H9 (cell line): ENCODE measurements at regions not wholly inside any gene's neighbourhood (a gene's known extent, or its start where the extent isn't known, plus 50 kb on each side); places are given as distances from the start of the nearest gene placed in this dataset.

Experiments
- DNase-seq: peaks from one replicate; pipeline ENCODE4 v3.0.0-alpha.2; 2017
- H2AFZ ChIP-seq: one replicate; pipeline ENCODE4 v1.6.1; 2013; ENCODE audit warnings: mild to moderate bottlenecking, low read length, control low read depth, moderate library complexity
- H2AK5ac ChIP-seq: 2 replicates; pipeline ENCODE4 v1.6.1; 2013; ENCODE audit warnings: low read length, control low read depth, mixed read lengths; ENCODE audit not compliant: insufficient read length
- H2BK120ac ChIP-seq: one replicate; pipeline ENCODE4 v1.6.1; 2013; ENCODE audit warnings: low read depth, mild to moderate bottlenecking, low read length, control low read depth, inconsistent platforms; ENCODE audit not compliant: poor library complexity, severe bottlenecking
- H2BK12ac ChIP-seq: 2 replicates; pipeline ENCODE4 v1.6.1; 2013; ENCODE audit warnings: low read length, control low read depth, mixed read lengths, low read depth; ENCODE audit not compliant: insufficient read length
- H2BK15ac ChIP-seq: 2 replicates; pipeline ENCODE4 v1.6.1; 2013; ENCODE audit warnings: low read depth, low read length, control low read depth
- H2BK20ac ChIP-seq: one replicate; pipeline ENCODE4 v1.6.1; 2013; ENCODE audit warnings: low read depth, mild to moderate bottlenecking, low read length, control low read depth, inconsistent platforms; ENCODE audit not compliant: poor library complexity, severe bottlenecking
- H2BK5ac ChIP-seq: 2 replicates; pipeline ENCODE4 v1.6.1; 2013; ENCODE audit warnings: low read length, control low read depth, mixed read lengths; ENCODE audit not compliant: insufficient read length
- H3K14ac ChIP-seq: 2 replicates; pipeline ENCODE4 v1.6.1; 2013; ENCODE audit warnings: low read length, control low read depth; ENCODE audit not compliant: insufficient read depth
- H3K18ac ChIP-seq: 2 replicates; pipeline ENCODE4 v1.6.1; 2013; ENCODE audit warnings: low read depth, mild to moderate bottlenecking, mixed read lengths, low read length, control low read depth; ENCODE audit not compliant: insufficient read length
- H3K23ac ChIP-seq: 2 replicates; pipeline ENCODE4 v1.6.1; 2013; ENCODE audit warnings: low read length, control low read depth, mixed read lengths, low read depth; ENCODE audit not compliant: insufficient read length
- H3K23me2 ChIP-seq: 2 replicates; pipeline ENCODE4 v1.6.1; 2013; ENCODE audit warnings: low read depth, mild to moderate bottlenecking, mixed read lengths, low read length, control low read depth; ENCODE audit not compliant: insufficient read length, poor library complexity, severe bottlenecking
- H3K27ac ChIP-seq: 2 replicates; pipeline ENCODE4 v1.5.1; 2013; ENCODE audit warnings: low read length, control low read depth, mixed read lengths, low read depth; ENCODE audit not compliant: insufficient read length
- H3K27me3 ChIP-seq: 2 replicates; pipeline ENCODE4 v1.6.1; 2013; ENCODE audit warnings: low read length, control low read depth, inconsistent platforms; ENCODE audit not compliant: insufficient read depth
- H3K4ac ChIP-seq: 2 replicates; pipeline ENCODE4 v1.6.1; 2013; ENCODE audit warnings: low read depth, mild to moderate bottlenecking, control low read depth, inconsistent platforms, low read length, moderate library complexity
- H3K4me1 ChIP-seq: 2 replicates; pipeline ENCODE4 v1.6.1; 2013; ENCODE audit warnings: low read length, control low read depth, inconsistent platforms; ENCODE audit not compliant: insufficient read depth
- H3K4me2 ChIP-seq: 2 replicates; pipeline ENCODE4 v1.6.1; 2013; ENCODE audit warnings: low read length, control low read depth, mixed read lengths; ENCODE audit not compliant: insufficient read length, insufficient read depth
- H3K56ac ChIP-seq: 2 replicates; pipeline ENCODE4 v1.6.1; 2013; ENCODE audit warnings: low read depth, mild to moderate bottlenecking, mixed read lengths, low read length, control low read depth; ENCODE audit not compliant: insufficient read length
- H3K79me1 ChIP-seq: 2 replicates; pipeline ENCODE4 v1.6.1; 2013; ENCODE audit warnings: low read depth, mild to moderate bottlenecking, moderate library complexity, low read length, control low read depth, inconsistent platforms; ENCODE audit not compliant: insufficient read depth, poor library complexity, severe bottlenecking
- H3K79me2 ChIP-seq: 2 replicates; pipeline ENCODE4 v1.6.1; 2013; ENCODE audit warnings: low read length, control low read depth, inconsistent platforms; ENCODE audit not compliant: insufficient read depth
- H3K9ac ChIP-seq: 2 replicates; pipeline ENCODE4 v1.6.1; 2013; ENCODE audit warnings: low read length, control low read depth, mixed read lengths; ENCODE audit not compliant: insufficient read length; ENCODE audit errors: extremely low read depth
- H3K9me3 ChIP-seq: one replicate; pipeline ENCODE4 v1.6.1; 2013; ENCODE audit warnings: low read depth, low read length, inconsistent platforms; ENCODE audit not compliant: control insufficient read depth
- H3T11ph ChIP-seq: one replicate; pipeline ENCODE4 v1.6.1; 2013; ENCODE audit warnings: mild to moderate bottlenecking, low read length, control low read depth, inconsistent platforms
- H4K20me1 ChIP-seq: one replicate; pipeline ENCODE4 v1.6.1; 2013; ENCODE audit not compliant: control insufficient read depth, insufficient read length, insufficient read depth
- H4K5ac ChIP-seq: 2 replicates; pipeline ENCODE4 v1.6.1; 2013; ENCODE audit warnings: low read depth, mild to moderate bottlenecking, mixed read lengths, low read length, control low read depth; ENCODE audit not compliant: insufficient read length
- H4K8ac ChIP-seq: replicated peaks from 2 replicates; pipeline ENCODE4 v1.6.1; 2013; ENCODE audit warnings: low read length, control low read depth, mixed read lengths, low read depth; ENCODE audit not compliant: insufficient read length
- H4K91ac ChIP-seq: 2 replicates; pipeline ENCODE4 v1.6.1; 2013; ENCODE audit warnings: low read depth, mild to moderate bottlenecking, moderate library complexity, mixed read lengths, low read length, control low read depth; ENCODE audit not compliant: insufficient read length
- H3K27ac Mint-ChIP-seq, 3 experiments: 2 replicates in 2 of 3; 3 replicates in 1 of 3; pipeline ENCODE4 v1.8.0; 2020 to 2021; ENCODE audit warnings: mixed read lengths in 3 of 3, mild to moderate bottlenecking in 1 of 3, moderate library complexity in 1 of 3
- H3K27me3 Mint-ChIP-seq: 2 replicates; pipeline ENCODE4 v1.8.0; 2021; ENCODE audit warnings: low read depth, mild to moderate bottlenecking, moderate library complexity, mixed read lengths
- H3K36me3 Mint-ChIP-seq, 3 experiments: 2 replicates in 2 of 3; 3 replicates in 1 of 3; pipeline ENCODE4 v1.8.0; 2020 to 2021; ENCODE audit warnings: low read depth in 3 of 3, mixed read lengths in 3 of 3; ENCODE audit not compliant: insufficient read depth in 1 of 3
- H3K4me1 Mint-ChIP-seq, 2 experiments: 2 replicates each; pipeline ENCODE4 v1.8.0; 2020; ENCODE audit warnings: mixed read lengths in 2 of 2
- H3K4me3 Mint-ChIP-seq, 2 experiments: 2 replicates in 1 of 2; 3 replicates in 1 of 2; pipeline ENCODE4 v1.8.0; 2020 to 2021; ENCODE audit warnings: mild to moderate bottlenecking in 2 of 2, mixed read lengths in 2 of 2, moderate library complexity in 1 of 2
- H3K9me3 Mint-ChIP-seq, 2 experiments: 2 replicates in 1 of 2; 3 replicates in 1 of 2; pipeline ENCODE4 v1.8.0; 2020; ENCODE audit warnings: mild to moderate bottlenecking in 2 of 2, mixed read lengths in 2 of 2, moderate library complexity in 1 of 2
- CTCF ChIP-seq: fragments of 200-600 bp; sonication (generic); conservative IDR thresholded peaks from 3 replicates; pipeline ENCODE4 v1.8.0; 2021; ENCODE audit warnings: antibody characterized with exemption, mild to moderate bottlenecking
- WGBS: extraction: QIAGEN DNeasy Blood & Tissue Kit; methylation state at CpG from one replicate; pipeline ENCODE4 v1.1.7; 2013; ENCODE audit warnings: missing lambda C conversion rate, low lambda C conversion rate, mixed read lengths; ENCODE audit not compliant: insufficient read length; ENCODE audit errors: extremely low coverage; 5-methylcytosine and 5-hydroxymethylcytosine counted together

GRCh38 chr4:110751986-110752385, 129.1 kb upstream of the PITX2 start:
- no peak for DNase-seq

More at GRCh38 chr4:110751986-110752385, 129.1 kb upstream of the PITX2 start:
- H3K4me3 Mint-ChIP-seq = no peak overlapping the region
- no peak overlapping the region for H2BK15ac ChIP-seq
- H3K14ac ChIP-seq = no peak overlapping the region
- H4K5ac ChIP-seq = no peak overlapping the region
- no peak for TF ChIP-seq CTCF
- H3K23me2 ChIP-seq = no peaks in the 10 kb centered on the region
- no peak overlapping the region for H3K27ac ChIP-seq
- H4K20me1 ChIP-seq = no peaks in the 10 kb centered on the region
- no peaks in the 10 kb centered on the region for H3K36me3 Mint-ChIP-seq
- H3K23ac ChIP-seq = no peak overlapping the region
- no peaks in the 10 kb centered on the region for H3K9me3 Mint-ChIP-seq
- no peak overlapping the region for H2AK5ac ChIP-seq
- H2AFZ ChIP-seq = no peak overlapping the region
- no peak overlapping the region for H4K91ac ChIP-seq
- H3T11ph ChIP-seq = no peak overlapping the region
- H3K18ac ChIP-seq = no peak overlapping the region
- peaks cover 0 to 2% of the 10 kb centered on the region in 2 experiments; a peak in 1 of 4 replicates for H3K4me1 Mint-ChIP-seq
- no peaks in the 10 kb centered on the region for H3K9me3 ChIP-seq
- H3K79me2 ChIP-seq = no peaks in the 10 kb centered on the region
- no peak overlapping the region for H2BK5ac ChIP-seq
- WGBS = no CpG with 5 or more reads among the region's 2 CpGs
- no peak overlapping the region for H2BK12ac ChIP-seq
- no peaks in the 10 kb centered on the region for H3K79me1 ChIP-seq
- no peak overlapping the region for H2BK20ac ChIP-seq
- H3K4ac ChIP-seq = no peak overlapping the region
- no peak overlapping the region for H3K9ac ChIP-seq
- H3K4me1 ChIP-seq = no peaks in the 10 kb centered on the region
- no peak overlapping the region for H4K8ac ChIP-seq
- H2BK120ac ChIP-seq = no peak overlapping the region
- H3K56ac ChIP-seq = no peak overlapping the region
- H3K4me2 ChIP-seq = no peak overlapping the region
- H3K27ac Mint-ChIP-seq = no peak overlapping the region
- H3K27me3 ChIP-seq = no peaks in the 10 kb centered on the region
- H3K27me3 Mint-ChIP-seq = no peaks in the 10 kb centered on the region
